Cardiac muscle cell (in vitro differentiated cells and primary cell): ENCODE measurements at regions not wholly inside any gene's neighbourhood (a gene's known extent, or its start where the extent isn't known, plus 50 kb on each side); places are given as distances from the start of the nearest gene placed in this dataset.

Experiments used
- DNase-seq, 2 donors: peaks; one replicate each; pipeline versions ENCODE4 v3.0.0 to v3.0.0-alpha.2; 2010 to 2017; ENCODE audit warnings: low read depth in 1 of 2, low spot score in 1 of 2
- H3K27ac ChIP-seq: fragments of 200-600 bp; sonication (generic); 2 replicates; pipeline ENCODE4 v1.5.1; 2016
- H3K27me3 ChIP-seq: fragments of 200-600 bp; sonication (generic); 2 replicates; pipeline ENCODE4 v1.6.0; 2016; ENCODE audit warnings: control low read depth
- H3K36me3 ChIP-seq: fragments of 200-600 bp; sonication (generic); 2 replicates; pipeline ENCODE4 v1.5.1; 2016; ENCODE audit warnings: control low read depth
- H3K4me1 ChIP-seq: fragments of 200-600 bp; sonication (generic); 2 replicates; pipeline ENCODE4 v1.8.1; 2017; ENCODE audit warnings: low read depth, mild to moderate bottlenecking, mixed run types
- H3K4me3 ChIP-seq: fragments of 200-600 bp; sonication (generic); 2 replicates; pipeline ENCODE4 v1.5.1; 2016; ENCODE audit warnings: mild to moderate bottlenecking
- H3K9me3 ChIP-seq: fragments of 200-600 bp; sonication (generic); 2 replicates; pipeline ENCODE4 v1.5.1; 2017; ENCODE audit warnings: low read depth, mild to moderate bottlenecking, control low read depth
- TF ChIP-seq, protein P1 (sequence below): IDR thresholded peaks from 2 replicates; pipeline ENCODE4 v1.5.1; 2012; ENCODE audit warnings: low read depth, mild to moderate bottlenecking, low read length

DNA sequence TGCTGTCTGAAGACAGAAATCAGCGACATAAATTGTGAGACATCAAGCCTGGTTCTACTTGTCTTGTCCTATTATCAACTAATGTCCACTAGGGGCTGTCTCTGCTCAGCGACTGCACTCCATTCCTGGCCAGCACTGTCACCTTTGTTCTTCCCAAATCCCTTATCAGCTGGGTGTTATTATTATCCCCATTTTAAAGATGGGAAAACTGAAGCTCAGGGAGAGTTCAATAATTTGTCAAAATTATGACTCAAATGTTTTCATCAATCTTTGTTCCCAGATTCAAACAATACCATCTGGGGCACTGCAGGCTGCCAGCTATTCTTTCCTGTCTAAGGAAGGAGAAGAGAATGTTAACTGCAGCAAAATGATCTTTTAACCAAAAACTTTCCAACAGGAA lies 431.6 kb upstream of the NFE2L3 start:
- peak in 1 of 2 donors; percentile 23 for DNase-seq
- H3K27me3 ChIP-seq = no peaks in the 10 kb centered on the region
- no peaks in the 10 kb centered on the region for H3K9me3 ChIP-seq
- no peak overlapping the region for H3K4me3 ChIP-seq
- no peak overlapping the region for H3K27ac ChIP-seq
- no peaks in the 10 kb centered on the region for H3K36me3 ChIP-seq
- TF ChIP-seq, protein P1, sequence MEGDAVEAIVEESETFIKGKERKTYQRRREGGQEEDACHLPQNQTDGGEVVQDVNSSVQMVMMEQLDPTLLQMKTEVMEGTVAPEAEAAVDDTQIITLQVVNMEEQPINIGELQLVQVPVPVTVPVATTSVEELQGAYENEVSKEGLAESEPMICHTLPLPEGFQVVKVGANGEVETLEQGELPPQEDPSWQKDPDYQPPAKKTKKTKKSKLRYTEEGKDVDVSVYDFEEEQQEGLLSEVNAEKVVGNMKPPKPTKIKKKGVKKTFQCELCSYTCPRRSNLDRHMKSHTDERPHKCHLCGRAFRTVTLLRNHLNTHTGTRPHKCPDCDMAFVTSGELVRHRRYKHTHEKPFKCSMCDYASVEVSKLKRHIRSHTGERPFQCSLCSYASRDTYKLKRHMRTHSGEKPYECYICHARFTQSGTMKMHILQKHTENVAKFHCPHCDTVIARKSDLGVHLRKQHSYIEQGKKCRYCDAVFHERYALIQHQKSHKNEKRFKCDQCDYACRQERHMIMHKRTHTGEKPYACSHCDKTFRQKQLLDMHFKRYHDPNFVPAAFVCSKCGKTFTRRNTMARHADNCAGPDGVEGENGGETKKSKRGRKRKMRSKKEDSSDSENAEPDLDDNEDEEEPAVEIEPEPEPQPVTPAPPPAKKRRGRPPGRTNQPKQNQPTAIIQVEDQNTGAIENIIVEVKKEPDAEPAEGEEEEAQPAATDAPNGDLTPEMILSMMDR = peak; percentile 31
- peaks cover 5% of the 10 kb centered on the region for H3K4me1 ChIP-seq

DNA sequence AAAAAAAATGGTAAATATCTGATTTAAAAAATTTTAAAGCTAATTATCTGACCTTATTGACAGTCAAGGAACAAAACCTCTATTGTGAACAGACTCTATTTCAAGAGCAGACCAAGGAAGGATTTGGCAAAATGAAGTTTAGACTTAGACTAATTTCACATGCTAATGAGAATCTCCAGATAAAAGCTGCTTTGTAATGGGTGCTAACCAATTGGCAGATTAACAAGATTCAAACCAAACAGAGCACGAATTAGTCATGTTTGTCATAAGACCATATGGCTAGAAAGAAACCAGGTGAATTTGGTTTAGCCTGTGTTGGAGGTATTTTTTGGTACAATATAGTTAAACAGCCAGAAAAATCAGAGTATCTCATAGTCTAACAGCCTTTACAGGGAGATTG lies 429.1 kb upstream of the NFE2L3 start:
- TF ChIP-seq, protein P1 = no peak
- H3K4me1 ChIP-seq = peaks cover 24% of the 10 kb centered on the region
- H3K9me3 ChIP-seq = no peaks in the 10 kb centered on the region
- no peaks in the 10 kb centered on the region for H3K27me3 ChIP-seq
- H3K27ac ChIP-seq = no peak overlapping the region
- H3K4me3 ChIP-seq = no peak overlapping the region
- H3K36me3 ChIP-seq = no peaks in the 10 kb centered on the region
- no peak for DNase-seq

DNA sequence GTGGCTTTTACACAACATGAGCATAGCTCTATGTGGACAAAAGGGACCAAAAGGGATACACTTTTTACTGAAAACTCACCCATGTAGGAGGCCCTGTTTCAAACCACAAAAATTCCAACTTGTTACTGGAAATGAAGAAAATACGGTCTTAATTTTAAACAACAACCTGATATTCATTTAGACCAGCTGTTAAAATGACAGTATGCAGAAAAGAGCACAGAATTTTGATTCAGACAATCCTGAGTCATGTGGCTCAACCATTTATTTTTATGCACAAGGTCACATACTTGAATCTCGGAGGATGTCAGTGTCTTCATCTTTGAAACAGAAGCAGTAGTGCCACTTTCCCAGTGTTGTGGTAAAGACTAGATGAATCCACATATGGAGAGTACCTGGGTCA lies 426.5 kb upstream of the NFE2L3 start:
- TF ChIP-seq, protein P1 = no peak
- DNase-seq = peak in 1 of 2 donors; percentile 18
- H3K9me3 ChIP-seq = no peaks in the 10 kb centered on the region
- H3K27ac ChIP-seq = peak overlapping the region; percentile 24
- no peaks in the 10 kb centered on the region for H3K27me3 ChIP-seq
- no peaks in the 10 kb centered on the region for H3K36me3 ChIP-seq
- no peak overlapping the region for H3K4me3 ChIP-seq
- H3K4me1 ChIP-seq = peaks cover 22% of the 10 kb centered on the region

DNA sequence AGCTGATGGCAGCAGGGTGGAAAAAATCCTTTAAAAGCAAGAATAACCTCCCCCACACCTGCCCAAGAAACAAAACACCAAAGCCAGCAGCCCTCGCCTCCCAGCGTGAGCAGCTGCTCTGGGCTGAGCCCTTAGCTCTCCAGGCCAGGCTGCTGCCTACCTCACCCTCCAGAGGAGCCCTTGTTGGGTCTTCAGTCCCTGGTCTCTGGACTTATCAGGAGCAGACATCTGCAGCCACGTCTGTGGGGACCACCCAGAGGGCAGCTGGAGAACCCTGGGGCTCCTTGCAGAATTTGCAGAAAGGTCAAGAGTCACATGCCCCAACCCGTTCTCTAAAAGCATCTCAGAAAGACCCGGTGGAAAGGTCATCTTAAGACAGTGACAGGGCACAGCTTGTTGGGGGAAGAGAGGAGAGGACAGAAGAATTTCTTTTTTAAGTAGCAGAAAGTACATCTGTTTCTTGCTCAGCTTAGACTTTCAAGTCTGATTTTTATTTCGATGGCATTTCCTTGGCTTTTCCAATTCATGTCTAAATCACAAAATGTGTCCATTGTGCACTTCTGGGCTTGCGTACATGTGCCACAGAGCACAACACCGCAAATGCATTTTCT lies 425.7 kb upstream of the NFE2L3 start:
- Histone ChIP-seq H3K9me3 (no peaks in the 10 kb centered on the region), H3K4me3 (no peak overlapping the region), H3K27ac (peak overlapping the region; percentile 24), H3K36me3 (no peaks in the 10 kb centered on the region), H3K4me1 (peaks cover 22% of the 10 kb centered on the region), H3K27me3 (no peaks in the 10 kb centered on the region)
- DNase-seq = peak in 1 of 2 donors; percentile 28
- TF ChIP-seq, protein P1 = no peak

DNA sequence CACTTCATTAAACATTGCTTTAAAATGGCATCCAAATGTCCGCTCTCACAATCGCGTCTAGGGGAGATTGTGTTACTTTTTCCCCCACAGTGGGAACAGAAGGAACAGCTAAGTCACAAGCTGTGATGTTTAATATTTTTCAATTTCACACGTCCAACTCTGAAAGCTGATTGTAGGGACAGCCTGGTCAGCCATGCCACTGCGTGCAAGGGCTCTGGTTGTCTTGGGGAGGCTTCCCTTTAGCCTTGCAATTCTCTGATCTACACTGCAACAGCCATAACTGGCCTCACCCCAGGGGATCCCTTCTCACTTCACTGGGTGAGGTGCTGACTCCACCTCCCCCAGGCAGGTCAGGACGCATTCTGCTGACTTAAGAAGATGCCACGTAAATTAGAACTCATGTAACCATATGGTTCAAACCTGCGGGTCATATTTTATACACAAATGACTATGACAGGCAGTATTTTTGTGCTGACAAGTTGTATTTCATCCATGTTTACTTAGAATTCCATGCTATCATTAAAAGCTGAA lies 425.2 kb upstream of the NFE2L3 start:
- Histone ChIP-seq H3K36me3 (no peaks in the 10 kb centered on the region), H3K4me1 (peaks cover 22% of the 10 kb centered on the region), H3K9me3 (no peaks in the 10 kb centered on the region), H3K4me3 (no peak overlapping the region), H3K27me3 (no peaks in the 10 kb centered on the region), H3K27ac (peak overlapping the region; percentile 24)
- TF ChIP-seq, protein P1 = no peak
- no peak for DNase-seq
